CD8-positive, alpha-beta memory T cell (primary cell): ENCODE measurements at regions not wholly inside any gene's neighbourhood (a gene's known extent, or its start where the extent isn't known, plus 50 kb on each side); places are given as distances from the start of the nearest gene placed in this dataset.

Experiments used
- CTCF ChIA-PET: fragments of 350-600 bp; sonication (Branson Sonifier 250); formaldehyde crosslinking; loops from one replicate; lab custom pipeline; 2021; ENCODE audit warnings: antibody characterized with exemption; lab: Charles Lee
- POLR2A ChIA-PET: fragments of 350-600 bp; sonication (Branson Sonifier 250); formaldehyde crosslinking; loops from one replicate; lab custom pipeline; 2021; ENCODE audit warnings: antibody characterized with exemption; lab: Charles Lee
- DNase-seq, 5 donors: peaks; one replicate each; pipeline versions ENCODE4 v3.0.0 to v3.0.0-alpha.2; 2020 to 2022; ENCODE audit warnings: mixed read lengths in 1 of 5
- H3K27ac ChIP-seq: one replicate; pipeline ENCODE4 v1.7.0; 2013; ENCODE audit warnings: low read depth, mild to moderate bottlenecking, low read length, moderate library complexity
- H3K27me3 ChIP-seq: 2 replicates; pipeline ENCODE4 v1.7.0; 2013; ENCODE audit warnings: low read length, mild to moderate bottlenecking; ENCODE audit not compliant: insufficient read depth, poor library complexity, severe bottlenecking
- H3K36me3 ChIP-seq: 2 replicates; pipeline ENCODE4 v1.7.0; 2013; ENCODE audit warnings: mild to moderate bottlenecking, low read length, moderate library complexity; ENCODE audit not compliant: insufficient read depth
- H3K4me1 ChIP-seq: 2 replicates; pipeline ENCODE4 v1.7.0; 2013; ENCODE audit warnings: mild to moderate bottlenecking, low read length, moderate library complexity; ENCODE audit not compliant: insufficient read depth
- H3K4me3 ChIP-seq: 2 replicates; pipeline ENCODE4 v1.7.0; 2013; ENCODE audit warnings: mild to moderate bottlenecking, low read length
- H3K9me3 ChIP-seq: 2 replicates; pipeline ENCODE4 v1.7.0; 2013; ENCODE audit warnings: mild to moderate bottlenecking, low read length
- H3K27ac Mint-ChIP-seq, 8 donors: one replicate each; pipeline ENCODE4 v1.8.0; 2020 to 2021; ENCODE audit warnings: mixed read lengths in 8 of 8, mild to moderate bottlenecking in 6 of 8, inconsistent platforms in 3 of 8, moderate library complexity in 3 of 8
- H3K27me3 Mint-ChIP-seq, 2 donors: one replicate each; pipeline ENCODE4 v1.8.0; 2020 to 2021; ENCODE audit warnings: mixed read lengths in 2 of 2, mild to moderate bottlenecking in 1 of 2, moderate library complexity in 1 of 2
- H3K36me3 Mint-ChIP-seq, 3 donors: one replicate each; pipeline ENCODE4 v1.8.0; 2020 to 2021; ENCODE audit warnings: mixed read lengths in 3 of 3, inconsistent platforms in 1 of 3, mild to moderate bottlenecking in 1 of 3
- H3K4me1 Mint-ChIP-seq, 3 donors: one replicate each; pipeline ENCODE4 v1.8.0; 2020 to 2021; ENCODE audit warnings: mixed read lengths in 3 of 3, inconsistent platforms in 1 of 3, mild to moderate bottlenecking in 1 of 3
- H3K4me3 Mint-ChIP-seq, 7 donors: one replicate each; pipeline ENCODE4 v1.8.0; 2020 to 2021; ENCODE audit warnings: mixed read lengths in 7 of 7, mild to moderate bottlenecking in 6 of 7, moderate library complexity in 4 of 7, inconsistent platforms in 2 of 7
- H3K9me3 Mint-ChIP-seq, 5 donors: one replicate each; pipeline ENCODE4 v1.8.0; 2020 to 2022; ENCODE audit warnings: mixed read lengths in 5 of 5, mild to moderate bottlenecking in 3 of 5, moderate library complexity in 2 of 5, inconsistent platforms in 1 of 5

GRCh38 chr10:3424111-3424851, 251.7 kb upstream of the PITRM1 start:
- no peaks in the 10 kb centered on the region for H3K27me3 ChIP-seq
- peaks cover 11% of the 10 kb centered on the region for H3K4me1 ChIP-seq
- H3K36me3 Mint-ChIP-seq: no peaks in the 10 kb centered on the region
- no peak overlapping the region for H3K27ac ChIP-seq
- ChIA-PET CTCF (no interaction called here), POLR2A (no interaction called here)
- H3K9me3 ChIP-seq: no peaks in the 10 kb centered on the region
- peaks cover 16 to 22% of the 10 kb centered on the region in 2 donors for H3K27me3 Mint-ChIP-seq
- H3K4me3 Mint-ChIP-seq: no peak overlapping the region
- no peak for DNase-seq
- no peak overlapping the region for H3K4me3 ChIP-seq
- H3K27ac Mint-ChIP-seq: no peak overlapping the region
- H3K4me1 Mint-ChIP-seq: peaks cover 16 to 28% (median 24%) of the 10 kb centered on the region in 3 donors
- H3K9me3 Mint-ChIP-seq: peaks cover 0 to 2% (median 0%) of the 10 kb centered on the region in 5 donors
- no peaks in the 10 kb centered on the region for H3K36me3 ChIP-seq

GRCh38 chr10:3423384-3423783, 250.8 kb upstream of the PITRM1 start:
- H3K4me3 Mint-ChIP-seq: no peak overlapping the region
- CTCF ChIA-PET: no interaction called here
- H3K9me3 Mint-ChIP-seq: peaks cover 0 to 2% (median 0%) of the 10 kb centered on the region in 5 donors
- no peaks in the 10 kb centered on the region for H3K27me3 ChIP-seq
- no peaks in the 10 kb centered on the region for H3K36me3 ChIP-seq
- H3K4me3 ChIP-seq: no peak overlapping the region
- no peak overlapping the region for H3K27ac ChIP-seq
- H3K27ac Mint-ChIP-seq: peak overlapping the region in 2 of 8 donors; percentile 47 to 67
- POLR2A ChIA-PET: no interaction called here
- H3K4me1 Mint-ChIP-seq: peaks cover 16 to 29% (median 24%) of the 10 kb centered on the region in 3 donors
- H3K4me1 ChIP-seq: peaks cover 11% of the 10 kb centered on the region
- peaks cover 16 to 22% of the 10 kb centered on the region in 2 donors for H3K27me3 Mint-ChIP-seq
- no peak for DNase-seq
- H3K9me3 ChIP-seq: no peaks in the 10 kb centered on the region
- no peaks in the 10 kb centered on the region for H3K36me3 Mint-ChIP-seq

DNA sequence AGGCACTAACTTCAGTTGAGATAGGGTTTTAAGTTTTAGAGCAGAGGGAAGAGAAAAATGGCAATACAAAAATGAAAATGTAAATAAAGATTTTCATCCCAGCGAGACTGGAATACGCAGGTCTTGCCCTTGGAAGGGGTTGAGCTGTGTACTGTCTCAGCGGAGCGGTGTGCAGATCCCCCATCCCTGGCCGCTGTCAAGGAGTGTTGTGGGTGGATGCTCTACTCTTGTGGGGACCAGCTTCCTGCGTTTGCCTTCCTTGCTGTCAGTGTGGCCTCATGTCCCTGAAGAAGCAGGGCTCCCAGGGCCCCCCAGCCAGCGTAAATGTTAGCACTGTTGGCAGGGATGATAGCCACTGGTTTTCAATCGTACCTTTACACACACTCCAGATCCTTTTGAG, 249.7 kb upstream of the PITRM1 start:
- peaks cover 0 to 2% (median 0%) of the 10 kb centered on the region in 5 donors for H3K9me3 Mint-ChIP-seq
- peak overlapping the region in 1 of 8 donors; percentile 65 for H3K27ac Mint-ChIP-seq
- H3K36me3 ChIP-seq: no peaks in the 10 kb centered on the region
- POLR2A ChIA-PET: no interaction called here
- no peaks in the 10 kb centered on the region for H3K36me3 Mint-ChIP-seq
- CTCF ChIA-PET: no interaction called here
- H3K4me3 ChIP-seq: no peak overlapping the region
- H3K4me1 Mint-ChIP-seq: peaks cover 16 to 29% (median 24%) of the 10 kb centered on the region in 3 donors
- H3K27me3 ChIP-seq: no peaks in the 10 kb centered on the region
- H3K9me3 ChIP-seq: no peaks in the 10 kb centered on the region
- H3K4me1 ChIP-seq: peaks cover 11% of the 10 kb centered on the region
- peak overlapping the region in 1 of 7 donors; percentile 37 for H3K4me3 Mint-ChIP-seq
- no peak overlapping the region for H3K27ac ChIP-seq
- peaks cover 17 to 26% of the 10 kb centered on the region in 2 donors for H3K27me3 Mint-ChIP-seq
- no peak for DNase-seq

DNA sequence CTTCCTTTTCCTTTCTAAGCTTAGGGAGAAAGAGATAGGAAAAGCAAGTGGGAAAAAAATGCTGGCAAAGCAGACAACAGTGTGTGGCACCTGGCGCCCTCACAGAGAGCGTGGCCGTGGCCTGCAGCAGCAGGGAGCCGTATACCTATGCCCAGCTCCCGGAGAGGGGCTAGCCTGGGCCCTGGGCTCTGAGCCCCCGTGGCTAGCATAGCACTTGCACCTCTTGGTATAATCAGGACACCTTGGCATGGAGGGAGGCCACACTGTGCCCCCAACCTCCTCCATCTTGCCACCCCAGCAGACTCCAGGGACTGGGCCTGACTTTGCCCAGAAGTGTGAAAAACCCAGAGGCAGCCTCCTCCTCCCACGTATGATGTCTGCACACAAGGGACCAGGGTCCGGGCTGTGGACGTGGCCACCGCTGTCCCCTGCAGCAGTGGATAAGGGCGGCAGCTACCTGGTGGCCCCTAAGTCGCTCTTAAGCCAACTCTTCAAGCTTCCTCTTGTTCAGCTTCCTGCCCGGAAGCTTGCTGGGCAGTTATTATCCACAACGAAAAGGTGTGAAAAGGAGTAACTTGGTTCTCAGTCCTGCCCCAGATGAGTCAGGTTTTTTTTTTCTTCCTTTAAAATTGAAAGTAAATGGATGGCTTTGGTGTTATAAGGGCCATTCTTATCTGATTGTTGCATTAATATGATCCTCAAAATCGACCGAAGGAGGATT, 249.1 kb upstream of the PITRM1 start:
- H3K36me3 Mint-ChIP-seq: no peaks in the 10 kb centered on the region
- Histone ChIP-seq H3K4me3 (no peak overlapping the region), H3K4me1 (peaks cover 11% of the 10 kb centered on the region), H3K9me3 (no peaks in the 10 kb centered on the region), H3K36me3 (no peaks in the 10 kb centered on the region), H3K27me3 (no peaks in the 10 kb centered on the region), H3K27ac (no peak overlapping the region)
- CTCF ChIA-PET: no interaction called here
- peaks cover 0 to 2% (median 0%) of the 10 kb centered on the region in 5 donors for H3K9me3 Mint-ChIP-seq
- no peak overlapping the region for H3K27ac Mint-ChIP-seq
- peaks cover 17 to 26% of the 10 kb centered on the region in 2 donors for H3K27me3 Mint-ChIP-seq
- no peak for DNase-seq
- peaks cover 16 to 29% (median 24%) of the 10 kb centered on the region in 3 donors for H3K4me1 Mint-ChIP-seq
- peak overlapping the region in 1 of 7 donors; percentile 15 for H3K4me3 Mint-ChIP-seq
- POLR2A ChIA-PET: no interaction called here

DNA sequence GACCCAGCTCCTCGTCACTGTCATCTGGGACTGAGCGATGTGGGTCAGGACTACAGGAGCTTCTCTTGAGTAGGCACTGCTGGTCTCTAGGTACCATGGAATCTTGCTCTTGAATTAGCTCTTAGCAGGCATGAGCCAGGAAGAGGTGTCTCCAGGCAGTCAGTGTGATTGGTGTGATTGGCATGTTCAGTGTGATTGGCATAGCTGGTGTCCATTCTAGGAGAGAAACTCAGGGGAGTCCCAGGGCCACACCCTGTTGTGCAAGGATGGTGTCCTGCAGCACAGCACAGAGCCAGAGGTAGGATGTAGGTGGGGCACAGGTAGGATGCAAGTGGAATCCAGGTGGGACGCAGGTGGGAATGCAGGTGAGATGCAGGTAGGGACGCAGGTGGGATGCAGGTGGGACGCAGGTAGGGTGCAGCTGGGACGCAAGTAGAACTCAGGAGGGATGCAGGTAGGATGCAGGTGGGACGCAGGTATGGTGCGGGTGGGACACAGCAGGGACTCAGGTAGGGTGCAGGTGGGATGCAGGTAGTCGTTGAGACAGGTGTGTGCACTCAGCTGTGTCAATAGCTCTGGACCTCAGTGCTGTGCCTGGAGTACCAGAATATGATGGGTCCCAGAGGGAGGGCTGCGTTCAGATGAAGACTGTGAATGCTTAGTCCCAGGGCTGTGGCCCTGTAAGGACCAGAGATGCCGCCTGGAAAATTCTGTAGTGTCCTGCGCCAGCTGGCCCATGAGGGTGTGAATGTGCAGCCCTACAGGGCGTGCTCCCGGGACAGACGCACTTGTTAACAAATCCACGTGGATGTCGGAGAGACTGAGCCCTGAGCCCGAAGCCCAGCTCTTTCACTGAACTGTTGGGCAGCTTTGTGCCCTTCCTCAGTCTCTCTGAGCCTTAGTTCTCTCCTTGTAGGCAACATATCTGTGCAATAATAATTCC, 248.2 kb upstream of the PITRM1 start:
- H3K4me3 ChIP-seq: no peak overlapping the region
- Mint-ChIP-seq H3K4me1 (peaks cover 16 to 29% (median 24%) of the 10 kb centered on the region in 3 donors), H3K27me3 (peaks cover 17 to 19% of the 10 kb centered on the region in 2 donors), H3K4me3 (peak overlapping the region in 2 of 7 donors; percentile 3 to 54), H3K9me3 (peaks cover 0 to 2% (median 0%) of the 10 kb centered on the region in 5 donors), H3K36me3 (no peaks in the 10 kb centered on the region), H3K27ac (no peak overlapping the region)
- CTCF ChIA-PET: no interaction called here
- no peaks in the 10 kb centered on the region for H3K27me3 ChIP-seq
- H3K9me3 ChIP-seq: no peaks in the 10 kb centered on the region
- no peak for DNase-seq
- POLR2A ChIA-PET: no interaction called here
- H3K36me3 ChIP-seq: no peaks in the 10 kb centered on the region
- H3K4me1 ChIP-seq: peaks cover 11% of the 10 kb centered on the region
- H3K27ac ChIP-seq: no peak overlapping the region

DNA sequence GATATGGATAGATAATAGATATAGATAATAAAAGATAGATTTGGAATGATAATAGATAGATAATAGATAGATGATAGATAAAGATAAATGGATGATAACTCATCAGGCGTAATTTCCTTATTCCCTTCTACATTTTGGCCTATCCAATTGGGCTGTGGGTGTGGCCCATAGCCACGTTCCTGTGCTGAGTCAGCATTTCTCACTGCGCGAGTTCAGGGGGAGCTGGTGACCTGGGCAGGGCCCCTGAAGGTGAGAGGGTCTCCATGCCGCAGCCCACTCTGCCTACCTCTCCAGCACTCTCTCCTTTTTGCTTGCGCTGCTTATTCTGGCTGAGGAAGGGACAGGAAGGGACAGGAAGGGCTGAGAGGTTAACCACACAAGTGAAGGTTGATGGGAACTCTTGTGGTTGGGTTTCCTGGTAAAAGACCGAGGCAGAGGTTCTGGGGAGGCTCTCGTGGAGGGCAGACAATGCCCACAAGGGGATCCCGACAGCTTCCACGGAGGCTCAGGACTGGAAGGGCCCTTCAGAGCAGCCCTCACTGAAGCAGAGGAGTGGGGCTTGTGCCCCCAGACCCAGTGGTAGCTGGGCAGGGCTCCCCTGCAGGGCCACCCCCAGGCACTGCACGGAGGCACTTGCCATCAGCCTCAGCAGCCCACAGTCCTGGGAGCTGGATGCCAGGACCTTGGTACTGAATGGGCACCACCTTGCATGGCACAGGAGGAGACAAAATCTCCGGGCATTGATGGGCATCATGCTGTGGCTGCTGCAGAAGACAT, 247.3 kb upstream of the PITRM1 start:
- ChIA-PET CTCF (no interaction called here), POLR2A (no interaction called here)
- H3K27ac Mint-ChIP-seq: peak overlapping the region in 2 of 8 donors; percentile 43 to 44
- H3K9me3 Mint-ChIP-seq: peaks cover 0 to 2% (median 0%) of the 10 kb centered on the region in 5 donors
- H3K36me3 Mint-ChIP-seq: no peaks in the 10 kb centered on the region
- Histone ChIP-seq H3K4me1 (peaks cover 11% of the 10 kb centered on the region), H3K27me3 (no peaks in the 10 kb centered on the region), H3K27ac (no peak overlapping the region), H3K9me3 (no peaks in the 10 kb centered on the region), H3K4me3 (no peak overlapping the region), H3K36me3 (no peaks in the 10 kb centered on the region)
- peak overlapping the region in 4 of 7 donors; percentile 1 to 59 (median 19) for H3K4me3 Mint-ChIP-seq
- peaks cover 16 to 29% (median 24%) of the 10 kb centered on the region in 3 donors for H3K4me1 Mint-ChIP-seq
- H3K27me3 Mint-ChIP-seq: peaks cover 17 to 18% of the 10 kb centered on the region in 2 donors
- no peak for DNase-seq

DNA sequence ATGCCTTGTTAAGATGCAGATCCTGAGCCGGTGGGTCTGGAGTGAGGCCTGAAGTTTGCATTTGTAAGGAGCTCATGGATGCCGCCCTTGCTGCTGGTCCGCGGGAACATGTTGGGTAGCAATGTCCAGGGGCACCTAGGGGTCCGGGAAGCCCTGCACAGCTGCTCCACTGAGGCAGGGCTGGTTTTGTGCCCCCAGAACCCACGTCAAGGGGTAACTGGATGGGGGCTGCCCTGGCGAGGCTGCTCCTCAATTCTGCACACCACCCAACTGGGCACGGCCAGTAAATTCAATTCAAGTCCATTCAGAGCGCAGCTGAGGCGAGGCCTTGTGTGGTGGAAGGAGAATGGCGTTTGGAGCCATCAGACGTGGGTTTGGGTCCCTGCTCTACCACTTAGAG, 246.3 kb upstream of the PITRM1 start:
- H3K4me3 Mint-ChIP-seq: no peak overlapping the region
- H3K36me3 ChIP-seq: no peaks in the 10 kb centered on the region
- peaks cover 16 to 29% (median 24%) of the 10 kb centered on the region in 3 donors for H3K4me1 Mint-ChIP-seq
- H3K27me3 Mint-ChIP-seq: peaks cover 17 to 18% of the 10 kb centered on the region in 2 donors
- H3K27me3 ChIP-seq: no peaks in the 10 kb centered on the region
- no peak overlapping the region for H3K4me3 ChIP-seq
- no peak overlapping the region for H3K27ac Mint-ChIP-seq
- no peak overlapping the region for H3K27ac ChIP-seq
- peaks cover 0 to 2% (median 0%) of the 10 kb centered on the region in 5 donors for H3K9me3 Mint-ChIP-seq
- no peaks in the 10 kb centered on the region for H3K9me3 ChIP-seq
- ChIA-PET POLR2A (no interaction called here), CTCF (no interaction called here)
- DNase-seq: no peak
- H3K36me3 Mint-ChIP-seq: no peaks in the 10 kb centered on the region
- peaks cover 11% of the 10 kb centered on the region for H3K4me1 ChIP-seq
